ENCODE measurements at regions not wholly inside any gene's neighbourhood (a gene's known extent, or its start where the extent isn't known, plus 50 kb on each side); places are given as distances from the start of the nearest gene placed in this dataset.

- TF ChIP-seq CTCF (IDR thresholded peaks at IDR 0.05), result no peak
- no peak for TF ChIP-seq POLR2A (IDR thresholded peaks at IDR 0.05)
Observed at GRCh38 chr20:52731093-52731492, 241.1 kb upstream of the TSHZ2 start.
